ENCODE measurements at regions not wholly inside any gene's neighbourhood (a gene's known extent, or its start where the extent isn't known, plus 50 kb on each side); places are given as distances from the start of the nearest gene placed in this dataset.
"Not testable (repeated sequence)": the region's sequence is repeated elsewhere in the genome, so short reads cannot be mapped to it uniquely, and the experiment has no call there.

- H3K4me3 ChIP-seq (ENCODE audit: low read depth, low read length, poor library complexity, severe bottlenecking) = no peak overlapping the region
- H3K4me2 ChIP-seq (ENCODE audit: low read length) = no peak overlapping the region
- no peaks in the 10 kb centered on the region for H3K36me3 ChIP-seq (ENCODE audit: insufficient read depth, low read length)
- no peaks in the 10 kb centered on the region for H3K79me2 ChIP-seq (ENCODE audit: insufficient read depth, low read length)
- no peaks in the 10 kb centered on the region for H3F3A ChIP-seq (ENCODE audit: insufficient read depth, low read length)
- no peaks in the 10 kb centered on the region for H3K9me2 ChIP-seq (ENCODE audit: low read depth, low read length)
- H3K9me3 ChIP-seq (ENCODE audit: low read length) = no peaks in the 10 kb centered on the region
- no peak for TF ChIP-seq CTCF (IDR thresholded peaks at IDR 0.05; ENCODE audit: low read length)
- no peak for TF ChIP-seq EZH2 (IDR thresholded peaks at IDR 0.05; ENCODE audit: borderline replicate concordance, low read length)
- no peaks in the 10 kb centered on the region for H3K4me1 ChIP-seq (ENCODE audit: insufficient read depth, low read length, severe bottlenecking)
- no peak overlapping the region for H3K27ac ChIP-seq (ENCODE audit: low read depth, low read length, poor library complexity, severe bottlenecking)
- no peak overlapping the region for H3K9ac ChIP-seq (ENCODE audit: low read length)
- no peaks in the 10 kb centered on the region for H3K27me3 ChIP-seq (ENCODE audit: insufficient read depth, low read length)
- no peaks in the 10 kb centered on the region for H4K20me1 ChIP-seq (ENCODE audit: insufficient read depth, low read length)
- H2AFZ ChIP-seq (ENCODE audit: low read length) = no peak overlapping the region
Measured at GRCh38 chr9:31916591-31917241, 467.7 kb upstream of the ACO1 start.

- H3K9ac ChIP-seq (ENCODE audit: low read length); H3K27ac ChIP-seq (ENCODE audit: low read depth, low read length, poor library complexity, severe bottlenecking); H3K4me1 ChIP-seq (ENCODE audit: insufficient read depth, low read length, severe bottlenecking); H3K4me2 ChIP-seq (ENCODE audit: low read length); H3K27me3 ChIP-seq (ENCODE audit: insufficient read depth, low read length); H3F3A ChIP-seq (ENCODE audit: insufficient read depth, low read length); H3K79me2 ChIP-seq (ENCODE audit: insufficient read depth, low read length); H3K4me3 ChIP-seq (ENCODE audit: low read depth, low read length, poor library complexity, severe bottlenecking); H3K9me2 ChIP-seq (ENCODE audit: low read depth, low read length); H4K20me1 ChIP-seq (ENCODE audit: insufficient read depth, low read length); H3K9me3 ChIP-seq (ENCODE audit: low read length); H3K36me3 ChIP-seq (ENCODE audit: insufficient read depth, low read length); H2AFZ ChIP-seq (ENCODE audit: low read length): not testable (repeated sequence)
Measured at GRCh38 chr9:31937737-31938136, 446.7 kb upstream of the ACO1 start.

GRCh38 chr9:31950756-31951155 lies 433.7 kb upstream of the ACO1 start:
- no peaks in the 10 kb centered on the region for H3K9me2 ChIP-seq (ENCODE audit: low read depth, low read length)
- H4K20me1 ChIP-seq (ENCODE audit: insufficient read depth, low read length) = no peaks in the 10 kb centered on the region
- no peaks in the 10 kb centered on the region for H3K79me2 ChIP-seq (ENCODE audit: insufficient read depth, low read length)
- no peak overlapping the region for H3K4me3 ChIP-seq (ENCODE audit: low read depth, low read length, poor library complexity, severe bottlenecking)
- no peaks in the 10 kb centered on the region for H3K27me3 ChIP-seq (ENCODE audit: insufficient read depth, low read length)
- H3K36me3 ChIP-seq (ENCODE audit: insufficient read depth, low read length) = no peaks in the 10 kb centered on the region
- H2AFZ ChIP-seq (ENCODE audit: low read length) = no peak overlapping the region
- H3F3A ChIP-seq (ENCODE audit: insufficient read depth, low read length) = no peaks in the 10 kb centered on the region
- H3K27ac ChIP-seq (ENCODE audit: low read depth, low read length, poor library complexity, severe bottlenecking) = no peak overlapping the region
- no peak for TF ChIP-seq CTCF (IDR thresholded peaks at IDR 0.05; ENCODE audit: low read length)
- TF ChIP-seq EZH2 (IDR thresholded peaks at IDR 0.05; ENCODE audit: borderline replicate concordance, low read length) = no peak
- H3K4me2 ChIP-seq (ENCODE audit: low read length) = no peak overlapping the region
- H3K9ac ChIP-seq (ENCODE audit: low read length) = no peak overlapping the region
- no peaks in the 10 kb centered on the region for H3K9me3 ChIP-seq (ENCODE audit: low read length)
- no peaks in the 10 kb centered on the region for H3K4me1 ChIP-seq (ENCODE audit: insufficient read depth, low read length, severe bottlenecking)

DNA sequence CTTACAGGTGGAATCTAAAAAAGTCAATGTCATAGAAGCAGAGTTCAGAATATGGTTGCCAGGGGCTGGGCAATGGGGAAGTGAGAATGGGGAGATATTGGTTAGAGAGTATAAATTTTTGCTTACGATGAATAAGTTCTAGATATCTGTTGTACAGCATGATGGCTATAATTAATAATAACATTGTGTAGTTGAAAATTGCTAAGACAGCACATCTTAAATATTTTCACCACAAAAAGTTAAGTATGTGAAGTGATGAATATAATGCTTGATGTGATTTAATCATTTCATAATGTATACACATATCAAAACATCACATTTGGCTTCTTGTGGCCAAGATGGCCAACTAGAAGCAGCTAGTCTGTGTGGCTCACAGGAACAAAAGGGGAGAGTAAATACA lies 425.9 kb upstream of the ACO1 start:
- Histone ChIP-seq H3F3A (ENCODE audit: insufficient read depth, low read length) (no peaks in the 10 kb centered on the region), H3K9ac (ENCODE audit: low read length) (no peak overlapping the region), H3K27me3 (ENCODE audit: insufficient read depth, low read length) (no peaks in the 10 kb centered on the region), H3K27ac (ENCODE audit: low read depth, low read length, poor library complexity, severe bottlenecking) (no peak overlapping the region), H3K36me3 (ENCODE audit: insufficient read depth, low read length) (no peaks in the 10 kb centered on the region), H3K9me2 (ENCODE audit: low read depth, low read length) (no peaks in the 10 kb centered on the region), H2AFZ (ENCODE audit: low read length) (no peak overlapping the region), H3K4me2 (ENCODE audit: low read length) (no peak overlapping the region), H3K4me3 (ENCODE audit: low read depth, low read length, poor library complexity, severe bottlenecking) (no peak overlapping the region), H3K4me1 (ENCODE audit: insufficient read depth, low read length, severe bottlenecking) (no peaks in the 10 kb centered on the region), H3K9me3 (ENCODE audit: low read length) (no peaks in the 10 kb centered on the region), H4K20me1 (ENCODE audit: insufficient read depth, low read length) (no peaks in the 10 kb centered on the region), H3K79me2 (ENCODE audit: insufficient read depth, low read length) (no peaks in the 10 kb centered on the region)
- TF ChIP-seq EZH2 (IDR thresholded peaks at IDR 0.05; ENCODE audit: borderline replicate concordance, low read length) (no peak), CTCF (IDR thresholded peaks at IDR 0.05; ENCODE audit: low read length) (no peak)
